ENCODE measurements at regions not wholly inside any gene's neighbourhood (a gene's known extent, or its start where the extent isn't known, plus 50 kb on each side); places are given as distances from the start of the nearest gene placed in this dataset.

GRCh38 chr17:71032746-71033273 lies 863.5 kb downstream of the KCNJ2 start:
- WGBS, 2 donors, result 34 to 42% methylated on average over 2 of the region's 2 CpGs
- H3K27ac ChIP-seq, result no peak overlapping the region
- H3K4me1 ChIP-seq, result no peaks in the 10 kb centered on the region
- H3K4me3 ChIP-seq, result no peak overlapping the region
- no peaks in the 10 kb centered on the region for H3K27me3 ChIP-seq
- no peak for DNase-seq
- no peaks in the 10 kb centered on the region for H3K36me3 ChIP-seq
- intact Hi-C loops (cut with DNase I), result loop anchor here in 1 of 10 donors (5.0 kb wide), 1 partner anchor 51 kb away; no protein-coding TSS in a partner anchor
- no peak for TF ChIP-seq CTCF (IDR thresholded peaks at IDR 0.05)
- H3K9me3 ChIP-seq, result no peaks in the 10 kb centered on the region
- ATAC-seq, result no peak

- no peaks in the 10 kb centered on the region for H3K4me1 ChIP-seq
- H3K4me3 ChIP-seq, result no peak overlapping the region
- DNase-seq (no peak), ATAC-seq (no peak)
- H3K36me3 ChIP-seq, result no peaks in the 10 kb centered on the region
- H3K27me3 ChIP-seq, result peaks cover 0 to under 1% (median 0%) of the 10 kb centered on the region in 7 donors
- no peak overlapping the region for H3K27ac ChIP-seq
- TF ChIP-seq CTCF (IDR thresholded peaks at IDR 0.05), result no peak
- WGBS, 2 donors, result 38 to 44% methylated on average over 7 of the region's 7 CpGs
- H3K9me3 ChIP-seq, result no peaks in the 10 kb centered on the region
- intact Hi-C loops (cut with DNase I), result loop anchor here in 1 of 10 donors (5.0 kb wide), 1 partner anchor 51 kb away; no protein-coding TSS in a partner anchor
Observed at GRCh38 chr17:71033336-71033735, 864.0 kb downstream of the KCNJ2 start.

GRCh38 chr17:71035226-71035625 lies 865.9 kb downstream of the KCNJ2 start:
- ATAC-seq (no peak), DNase-seq (no peak)
- 83 to 87% methylated on average over 3 of the region's 3 CpGs for WGBS, 2 donors
- H3K4me1 ChIP-seq, result no peaks in the 10 kb centered on the region
- intact Hi-C loops (cut with DNase I), result no loop called here
- no peaks in the 10 kb centered on the region for H3K36me3 ChIP-seq
- H3K4me3 ChIP-seq, result no peak overlapping the region
- no peaks in the 10 kb centered on the region for H3K9me3 ChIP-seq
- H3K27me3 ChIP-seq, result peaks cover 0 to 8% (median 0%) of the 10 kb centered on the region in 7 donors
- no peak for TF ChIP-seq CTCF (IDR thresholded peaks at IDR 0.05)
- no peak overlapping the region for H3K27ac ChIP-seq

- Histone ChIP-seq H3K4me3 (no peak overlapping the region), H3K4me1 (no peaks in the 10 kb centered on the region), H3K27me3 (peaks cover 0 to 8% (median 0%) of the 10 kb centered on the region in 7 donors), H3K27ac (no peak overlapping the region), H3K36me3 (no peaks in the 10 kb centered on the region), H3K9me3 (no peaks in the 10 kb centered on the region)
- TF ChIP-seq CTCF (IDR thresholded peaks at IDR 0.05), result no peak
- WGBS, 2 donors, result 23 to 30% methylated on average over 3 of the region's 3 CpGs
- intact Hi-C loops (cut with DNase I), result no loop called here
- DNase-seq (no peak), ATAC-seq (no peak)
Observed at GRCh38 chr17:71037386-71037785, 868.1 kb downstream of the KCNJ2 start.
